ENCODE measurements at regions not wholly inside any gene's neighbourhood (a gene's known extent, or its start where the extent isn't known, plus 50 kb on each side); places are given as distances from the start of the nearest gene placed in this dataset.

DNA sequence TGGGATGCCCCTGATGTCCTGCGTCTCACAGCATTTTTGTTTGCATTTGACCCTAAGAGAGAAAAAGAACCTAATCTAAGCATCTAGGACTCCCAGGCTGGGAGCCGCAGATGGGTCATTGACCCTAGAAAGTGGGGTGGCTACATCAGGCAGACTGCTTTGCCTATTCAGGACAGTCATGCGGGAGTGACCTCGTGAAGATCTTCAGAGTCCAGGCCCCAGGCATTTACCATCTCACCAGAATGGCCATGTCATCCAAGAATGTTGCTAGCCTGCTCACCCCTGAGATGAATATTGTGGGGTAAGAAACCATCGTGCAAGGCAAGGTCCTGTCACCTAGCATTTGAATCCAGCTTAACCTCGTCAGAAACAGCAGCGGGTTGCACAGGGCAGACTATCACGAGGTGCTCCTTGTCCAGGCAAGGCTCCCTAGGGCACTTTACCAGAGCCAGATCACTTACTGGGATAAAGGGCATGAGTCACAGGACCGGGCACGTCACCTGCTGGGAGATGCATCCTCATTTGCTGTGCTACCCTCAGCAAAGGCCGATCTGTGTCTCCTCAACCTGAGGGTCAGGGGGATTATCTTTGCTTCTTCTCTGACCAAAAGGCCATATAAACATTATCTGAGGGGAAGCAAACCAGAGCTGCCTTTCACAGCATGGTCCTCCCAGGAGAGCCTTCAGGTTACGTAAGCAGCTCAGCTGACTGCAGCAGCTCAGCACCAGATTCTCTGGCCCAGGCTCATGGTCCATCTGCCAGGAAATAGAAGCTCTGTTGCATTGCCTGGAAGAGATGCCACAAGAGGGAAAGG is 162.3 kb downstream of the ACKR3 start (continued):
- TF ChIP-seq GTF2F1 (IDR thresholded peaks at IDR 0.05; ENCODE audit: borderline replicate concordance, low read depth, low read length) (no peak), RNF2 (IDR thresholded peaks at IDR 0.05; ENCODE audit: borderline replicate concordance, low read depth, low read length, missing control alignments, poor library complexity, severe bottlenecking) (no peak)

All from H1 (cell line).